ENCODE measurements at regions not wholly inside any gene's neighbourhood (a gene's known extent, or its start where the extent isn't known, plus 50 kb on each side); places are given as distances from the start of the nearest gene placed in this dataset. TPM values are rescaled to one million over a fixed set of nuclear protein-coding genes. Genes with fewer than 3 reads are reported as not detected.
"Not testable (repeated sequence)": the region's sequence is repeated elsewhere in the genome, so short reads cannot be mapped to it uniquely, and the experiment has no call there.

- not testable (repeated sequence) for DNase-seq (ENCODE audit: low read depth); H3K4me3 ChIP-seq (ENCODE audit: low read depth, low read length)
Measured at GRCh38 chr5:62252519-62252918, 53.5 kb upstream of the KIF2A start.

GRCh38 chr5:62255551-62255950 is 50.5 kb upstream of the KIF2A start:
- not testable (repeated sequence) for H3K4me3 ChIP-seq (ENCODE audit: low read depth, low read length); DNase-seq (ENCODE audit: low read depth)

GRCh38 chr5:62256161-62257019 is 49.6 kb upstream of the KIF2A start:
- no peak for TF ChIP-seq CTCF (IDR thresholded peaks at IDR 0.05; ENCODE audit: insufficient read depth, low read length)
- DNase-seq (ENCODE audit: low read depth): no peak
- H3K4me3 ChIP-seq (ENCODE audit: low read depth, low read length): no peak overlapping the region

Small RNAs in the stretch of these regions (small RNA-seq; reads per million reads assigned to genes)
- gene RN7SKP157: not detected
- not detected for gene RNU6-913P

All from fibroblast of the aortic adventitia (primary cell).